ENCODE measurements at regions not wholly inside any gene's neighbourhood (a gene's known extent, or its start where the extent isn't known, plus 50 kb on each side); places are given as distances from the start of the nearest gene placed in this dataset.
"Not testable (repeated sequence)": the region's sequence is repeated elsewhere in the genome, so short reads cannot be mapped to it uniquely, and the experiment has no call there.

- DNase-seq, result peak; percentile 96
These were observed 234.7 kb upstream of the ECI2 start for GRCh38 chr6:4370066-4370465.

GRCh38 chr6:4369616-4370015 lies 234.2 kb upstream of the ECI2 start:
- DNase-seq, result peak; percentile 66

- DNase-seq, result no peak
These were observed 233.3 kb upstream of the ECI2 start for GRCh38 chr6:4368649-4369048.

- DNase-seq, result no peak
These were observed 232.3 kb upstream of the ECI2 start for GRCh38 chr6:4367643-4368042.

- no peak for DNase-seq
These were observed 231.4 kb upstream of the ECI2 start for GRCh38 chr6:4366635-4367395.

- DNase-seq, result no peak
These were observed 230.3 kb upstream of the ECI2 start for GRCh38 chr6:4365686-4366085.

- DNase-seq, result no peak
These were observed 229.3 kb upstream of the ECI2 start for GRCh38 chr6:4364711-4365110.

GRCh38 chr6:4364172-4364571 lies 228.8 kb upstream of the ECI2 start:
- no peak for DNase-seq

GRCh38 chr6:4363656-4364055 lies 228.3 kb upstream of the ECI2 start:
- no peak for DNase-seq

- DNase-seq, result no peak
These were observed 227.0 kb upstream of the ECI2 start for GRCh38 chr6:4362326-4362725.

- DNase-seq, result no peak
These were observed 225.5 kb upstream of the ECI2 start for GRCh38 chr6:4360920-4361319.

GRCh38 chr6:4359108-4359730 lies 223.8 kb upstream of the ECI2 start:
- no peak for DNase-seq

- DNase-seq, result peak; percentile 99
These were observed 223.2 kb upstream of the ECI2 start for GRCh38 chr6:4358414-4359107.

- DNase-seq, result not testable (repeated sequence)
These were observed 222.3 kb upstream of the ECI2 start for GRCh38 chr6:4357660-4358152.

- DNase-seq, result no peak
These were observed 221.7 kb upstream of the ECI2 start for GRCh38 chr6:4356899-4357659.

- peak; percentile 79 for DNase-seq
These were observed 219.9 kb upstream of the ECI2 start for GRCh38 chr6:4355241-4355640.

GRCh38 chr6:4354181-4354580 lies 218.8 kb upstream of the ECI2 start:
- no peak for DNase-seq

- no peak for DNase-seq
These were observed 217.4 kb upstream of the ECI2 start for GRCh38 chr6:4352731-4353130.

- DNase-seq, result no peak
These were observed 216.9 kb upstream of the ECI2 start for GRCh38 chr6:4352322-4352669.

- peak; percentile 97 for DNase-seq
These were observed 216.3 kb upstream of the ECI2 start for GRCh38 chr6:4351520-4352321.

GRCh38 chr6:4350567-4351519 lies 215.5 kb upstream of the ECI2 start:
- DNase-seq, result no peak
